ENCODE measurements at regions not wholly inside any gene's neighbourhood (a gene's known extent, or its start where the extent isn't known, plus 50 kb on each side); places are given as distances from the start of the nearest gene placed in this dataset.

- H3K9me3 Mint-ChIP-seq = peaks cover 0 to 3% (median 0%) of the 10 kb centered on the region in 7 donors
- H3K36me3 Mint-ChIP-seq = no peaks in the 10 kb centered on the region
- no peak overlapping the region for H2AFZ ChIP-seq (ENCODE audit: insufficient read depth, low read depth, low read length, poor library complexity, severe bottlenecking)
- H3K9me3 ChIP-seq (replicated peaks in 1 of 2; ENCODE audit: control insufficient read depth in 1 of 2, insufficient read depth in 1 of 2, low read length in 2 of 2) = no peaks in the 10 kb centered on the region
- intact Hi-C loops (cut with micrococcal nuclease) = no loop called here
- no peaks in the 10 kb centered on the region for H3K27me3 ChIP-seq (ENCODE audit: control insufficient read depth in 2 of 2, insufficient read depth in 2 of 2, low read length in 2 of 2)
- no peak for DNase-seq
- no peaks in the 10 kb centered on the region for H3K4me1 ChIP-seq (ENCODE audit: control insufficient read depth in 1 of 2, insufficient read depth in 2 of 2, low read length in 2 of 2)
- H3K4me3 ChIP-seq (replicated peaks in 1 of 3; ENCODE audit: low read depth in 2 of 3, low read length in 3 of 3) = no peak overlapping the region
- no peak overlapping the region for H3K27ac Mint-ChIP-seq
- H3K4me2 ChIP-seq (replicated peaks; ENCODE audit: extremely low read depth, low read length, poor library complexity, severe bottlenecking) = no peak overlapping the region
- H3K4me1 Mint-ChIP-seq = no peaks in the 10 kb centered on the region
- H4K20me1 ChIP-seq (ENCODE audit: insufficient read depth, low read length) = no peaks in the 10 kb centered on the region
- H3K4me3 Mint-ChIP-seq = no peak overlapping the region
- 100% methylated on average over 3 of the region's 4 CpGs for WGBS (ENCODE audit: insufficient coverage)
- no peaks in the 10 kb centered on the region for H3K79me2 ChIP-seq (ENCODE audit: insufficient read depth, low read length)
- no peaks in the 10 kb centered on the region for H3K36me3 ChIP-seq (replicated peaks in 1 of 2; ENCODE audit: control insufficient read depth in 1 of 2, insufficient read depth in 2 of 2, low read length in 2 of 2)
- no peaks in the 10 kb centered on the region for H3K27me3 Mint-ChIP-seq (ENCODE audit: low read depth in 3 of 3)
- H3K9ac ChIP-seq (ENCODE audit: insufficient read depth, low read length, poor library complexity, severe bottlenecking) = no peak overlapping the region
- no peak for TF ChIP-seq CTCF (IDR thresholded peaks at IDR 0.05)
- no peak overlapping the region for H3K27ac ChIP-seq (ENCODE audit: low read depth in 1 of 2, low read length in 2 of 2)
Observed at GRCh38 chr13:73675821-73676220, 458.4 kb downstream of the KLF12 start.

- Histone ChIP-seq H3K4me2 (replicated peaks; ENCODE audit: extremely low read depth, low read length, poor library complexity, severe bottlenecking) (no peak overlapping the region), H3K4me1 (ENCODE audit: control insufficient read depth in 1 of 2, insufficient read depth in 2 of 2, low read length in 2 of 2) (no peaks in the 10 kb centered on the region), H3K4me3 (replicated peaks in 1 of 3; ENCODE audit: low read depth in 2 of 3, low read length in 3 of 3) (no peak overlapping the region), H3K27ac (ENCODE audit: low read depth in 1 of 2, low read length in 2 of 2) (no peak overlapping the region), H3K79me2 (ENCODE audit: insufficient read depth, low read length) (no peaks in the 10 kb centered on the region), H4K20me1 (ENCODE audit: insufficient read depth, low read length) (no peaks in the 10 kb centered on the region), H3K9me3 (replicated peaks in 1 of 2; ENCODE audit: control insufficient read depth in 1 of 2, insufficient read depth in 1 of 2, low read length in 2 of 2) (no peaks in the 10 kb centered on the region), H3K9ac (ENCODE audit: insufficient read depth, low read length, poor library complexity, severe bottlenecking) (no peak overlapping the region), H3K36me3 (replicated peaks in 1 of 2; ENCODE audit: control insufficient read depth in 1 of 2, insufficient read depth in 2 of 2, low read length in 2 of 2) (no peaks in the 10 kb centered on the region), H3K27me3 (ENCODE audit: control insufficient read depth in 2 of 2, insufficient read depth in 2 of 2, low read length in 2 of 2) (no peaks in the 10 kb centered on the region), H2AFZ (ENCODE audit: insufficient read depth, low read depth, low read length, poor library complexity, severe bottlenecking) (no peak overlapping the region)
- no peak for DNase-seq
- no peak overlapping the region for H3K4me3 Mint-ChIP-seq
- no peak overlapping the region for H3K27ac Mint-ChIP-seq
- no peaks in the 10 kb centered on the region for H3K27me3 Mint-ChIP-seq (ENCODE audit: low read depth in 3 of 3)
- no peaks in the 10 kb centered on the region for H3K36me3 Mint-ChIP-seq
- H3K9me3 Mint-ChIP-seq = peaks cover 0 to 3% (median 0%) of the 10 kb centered on the region in 7 donors
- intact Hi-C loops (cut with micrococcal nuclease) = no loop called here
- WGBS (ENCODE audit: insufficient coverage) = no CpG with 5 or more reads among the region's 2 CpGs
- no peaks in the 10 kb centered on the region for H3K4me1 Mint-ChIP-seq
- no peak for TF ChIP-seq CTCF (IDR thresholded peaks at IDR 0.05)
Observed at GRCh38 chr13:73674570-73674969, 459.6 kb downstream of the KLF12 start.

All from CD14-positive monocyte (primary cell).